ENCODE measurements at regions not wholly inside any gene's neighbourhood (a gene's known extent, or its start where the extent isn't known, plus 50 kb on each side); places are given as distances from the start of the nearest gene placed in this dataset.

- Mint-ChIP-seq H3K36me3 (ENCODE audit: low read depth) (no peaks in the 10 kb centered on the region), H3K4me1 (ENCODE audit: low read depth) (no peaks in the 10 kb centered on the region), H3K27ac (no peak overlapping the region), H3K9me3 (no peaks in the 10 kb centered on the region), H3K4me3 (no peak overlapping the region), H3K27me3 (peaks cover 6% of the 10 kb centered on the region)
- Histone ChIP-seq H3K9me3 (ENCODE audit: control insufficient read depth in 1 of 2, insufficient read depth in 1 of 2, low read length in 2 of 2) (no peaks in the 10 kb centered on the region), H3K4me3 (ENCODE audit: low read length) (no peak overlapping the region), H3K4me1 (ENCODE audit: insufficient read depth, low read length) (no peaks in the 10 kb centered on the region), H3K27ac (ENCODE audit: low read depth in 1 of 2, low read length in 2 of 2) (no peak overlapping the region), H3K27me3 (ENCODE audit: control insufficient read depth in 1 of 2, insufficient read depth in 2 of 2, low read length in 2 of 2) (no peaks in the 10 kb centered on the region), H3K36me3 (ENCODE audit: insufficient read depth, low read length) (no peaks in the 10 kb centered on the region)
- intact Hi-C loops (cut with DNase I, micrococcal nuclease) = no loop called here
- no peak for DNase-seq
- TF ChIP-seq CTCF (IDR thresholded peaks at IDR 0.05) = no peak
- ChIA-PET POLR2A (no interaction called here), CTCF (no interaction called here)
- no peak for ATAC-seq (ENCODE audit: poor library complexity)
Observed at GRCh38 chr5:130488252-130488651, 584.0 kb downstream of the CHSY3 start.

GRCh38 chr5:130479045-130479804 is 575.0 kb downstream of the CHSY3 start:
- DNase-seq (no peak), ATAC-seq (ENCODE audit: poor library complexity) (no peak)
- ChIA-PET CTCF (interaction anchor here (0.6 kb wide), 1 partner anchor 20 kb away, joined by 4 read pairs; no protein-coding TSS in a partner anchor), POLR2A (no interaction called here)
- H3K27ac Mint-ChIP-seq = no peak overlapping the region
- H3K36me3 Mint-ChIP-seq (ENCODE audit: low read depth) = no peaks in the 10 kb centered on the region
- Histone ChIP-seq H3K27ac (ENCODE audit: low read depth in 1 of 2, low read length in 2 of 2) (no peak overlapping the region), H3K9me3 (ENCODE audit: control insufficient read depth in 1 of 2, insufficient read depth in 1 of 2, low read length in 2 of 2) (peaks cover 8 to 11% of the 10 kb centered on the region in 2 experiments), H3K4me1 (ENCODE audit: insufficient read depth, low read length) (no peaks in the 10 kb centered on the region), H3K4me3 (ENCODE audit: low read length) (no peak overlapping the region), H3K27me3 (ENCODE audit: control insufficient read depth in 1 of 2, insufficient read depth in 2 of 2, low read length in 2 of 2) (no peaks in the 10 kb centered on the region), H3K36me3 (ENCODE audit: insufficient read depth, low read length) (no peaks in the 10 kb centered on the region)
- H3K4me1 Mint-ChIP-seq (ENCODE audit: low read depth) = no peaks in the 10 kb centered on the region
- no peak for TF ChIP-seq CTCF (IDR thresholded peaks at IDR 0.05)
- H3K27me3 Mint-ChIP-seq = peaks cover 14% of the 10 kb centered on the region
- H3K9me3 Mint-ChIP-seq = peaks cover 9% of the 10 kb centered on the region
- no peak overlapping the region for H3K4me3 Mint-ChIP-seq
- intact Hi-C loops (cut with DNase I, micrococcal nuclease) = no loop called here

- no peak for TF ChIP-seq CTCF (IDR thresholded peaks at IDR 0.05)
- Histone ChIP-seq H3K27me3 (ENCODE audit: control insufficient read depth in 1 of 2, insufficient read depth in 2 of 2, low read length in 2 of 2) (no peaks in the 10 kb centered on the region), H3K4me3 (ENCODE audit: low read length) (no peak overlapping the region), H3K9me3 (ENCODE audit: control insufficient read depth in 1 of 2, insufficient read depth in 1 of 2, low read length in 2 of 2) (peaks cover 8 to 11% of the 10 kb centered on the region in 2 experiments), H3K36me3 (ENCODE audit: insufficient read depth, low read length) (no peaks in the 10 kb centered on the region), H3K27ac (ENCODE audit: low read depth in 1 of 2, low read length in 2 of 2) (no peak overlapping the region), H3K4me1 (ENCODE audit: insufficient read depth, low read length) (no peaks in the 10 kb centered on the region)
- peaks cover 19% of the 10 kb centered on the region for H3K9me3 Mint-ChIP-seq
- intact Hi-C loops (cut with DNase I, micrococcal nuclease) = no loop called here
- no peak for DNase-seq
- ChIA-PET CTCF (no interaction called here), POLR2A (no interaction called here)
- peaks cover 10% of the 10 kb centered on the region for H3K27me3 Mint-ChIP-seq
- H3K4me3 Mint-ChIP-seq = no peak overlapping the region
- no peak overlapping the region for H3K27ac Mint-ChIP-seq
- ATAC-seq (ENCODE audit: poor library complexity) = no peak
- H3K36me3 Mint-ChIP-seq (ENCODE audit: low read depth) = no peaks in the 10 kb centered on the region
- H3K4me1 Mint-ChIP-seq (ENCODE audit: low read depth) = no peaks in the 10 kb centered on the region
Observed at GRCh38 chr5:130476325-130476724, 572.1 kb downstream of the CHSY3 start.
